HTR-8/SVneo (cell line): ENCODE measurements at regions not wholly inside any gene's neighbourhood (a gene's known extent, or its start where the extent isn't known, plus 50 kb on each side); places are given as distances from the start of the nearest gene placed in this dataset.
"Not testable (repeated sequence)": the region's sequence is repeated elsewhere in the genome, so short reads cannot be mapped to it uniquely, and the experiment has no call there.

Experiments used
- DNase-seq: peaks from one replicate; pipeline ENCODE4 v3.0.0; 2011; ENCODE audit warnings: low spot score, mixed read lengths; ENCODE audit not compliant: insufficient read length
- FAIRE-seq: peaks from 2 replicates; lab custom pipeline; 2011; peaks lifted over from hg19 to GRCh38; lab: Jason Lieb, UNC

- FAIRE-seq (no peak), DNase-seq (peak; percentile 10)
Observed at GRCh38 chr5:130652176-130652575, 512.9 kb downstream of the HINT1 start.

- DNase-seq, result no peak
- FAIRE-seq, result no peak
Observed at GRCh38 chr5:130651440-130651839, 513.6 kb downstream of the HINT1 start.

- no peak for FAIRE-seq
- no peak for DNase-seq
Observed at GRCh38 chr5:130643321-130643720, 521.7 kb downstream of the HINT1 start.

- FAIRE-seq (no peak), DNase-seq (no peak)
Observed at GRCh38 chr5:130642461-130642860, 522.6 kb downstream of the HINT1 start.

- FAIRE-seq (no peak), DNase-seq (no peak)
Observed at GRCh38 chr5:130627145-130627544, 537.9 kb downstream of the HINT1 start.

GRCh38 chr5:130624805-130625204 is 540.3 kb downstream of the HINT1 start:
- FAIRE-seq (no peak), DNase-seq (no peak)

- no peak for FAIRE-seq
- no peak for DNase-seq
Observed at GRCh38 chr5:130616161-130616560, 548.9 kb downstream of the HINT1 start.

GRCh38 chr5:130605234-130605633 is 559.8 kb downstream of the HINT1 start:
- DNase-seq (no peak), FAIRE-seq (no peak)

- not testable (repeated sequence) for DNase-seq, FAIRE-seq
Observed at GRCh38 chr5:130596647-130597046, 568.4 kb downstream of the HINT1 start.

GRCh38 chr5:130580264-130580663 is 584.8 kb downstream of the HINT1 start:
- DNase-seq, result no peak
- FAIRE-seq, result no peak

- DNase-seq (no peak), FAIRE-seq (no peak)
Observed at GRCh38 chr5:130578354-130578753, 586.7 kb downstream of the HINT1 start.

GRCh38 chr5:130571076-130571475 is 594.0 kb downstream of the HINT1 start:
- DNase-seq (no peak), FAIRE-seq (no peak)

GRCh38 chr5:130568791-130569190 is 596.3 kb downstream of the HINT1 start:
- no peak for DNase-seq
- FAIRE-seq, result no peak

GRCh38 chr5:130555429-130555828 is 609.6 kb downstream of the HINT1 start:
- FAIRE-seq (no peak), DNase-seq (no peak)

GRCh38 chr5:130550562-130550928 is 614.5 kb downstream of the HINT1 start:
- no peak for FAIRE-seq
- DNase-seq, result no peak

GRCh38 chr5:130549884-130550561 is 615.0 kb downstream of the HINT1 start:
- DNase-seq (no peak), FAIRE-seq (no peak)

- FAIRE-seq, result no peak
- DNase-seq, result no peak
Observed at GRCh38 chr5:130546211-130546610, 618.8 kb downstream of the HINT1 start.

GRCh38 chr5:130545291-130545690 is 619.8 kb downstream of the HINT1 start:
- DNase-seq (no peak), FAIRE-seq (no peak)

- FAIRE-seq, result no peak
- no peak for DNase-seq
Observed at GRCh38 chr5:130541617-130542221, 623.3 kb downstream of the HINT1 start.

- FAIRE-seq (no peak), DNase-seq (no peak)
Observed at GRCh38 chr5:130536691-130537090, 628.4 kb downstream of the HINT1 start.

- DNase-seq (no peak), FAIRE-seq (no peak)
Observed at GRCh38 chr5:130532786-130533185, 628.5 kb downstream of the CHSY3 start.
